SK-N-SH (cell line): ENCODE measurements at regions not wholly inside any gene's neighbourhood (a gene's known extent, or its start where the extent isn't known, plus 50 kb on each side); places are given as distances from the start of the nearest gene placed in this dataset.

Experiments
- CHD2 ChIP-seq: fragments of 150-350 bp; IDR thresholded peaks from 2 replicates; pipeline ENCODE4 v1.6.1; 2018; ENCODE audit warnings: low read length; ENCODE audit not compliant: partially characterized antibody
- EZH2phosphoT487 ChIP-seq: fragments of 200-600 bp; sonication (generic); IDR thresholded peaks from 2 replicates; pipeline ENCODE4 v1.6.1; 2017; ENCODE audit warnings: low read depth, mixed run types, mild to moderate bottlenecking, antibody characterized with exemption, moderate library complexity, borderline replicate concordance
- POLR2AphosphoS5 ChIP-seq: IDR thresholded peaks from 2 replicates; pipeline ENCODE4 v1.6.1; 2012; ENCODE audit warnings: low read depth, low read length
- RAD21 ChIP-seq: IDR thresholded peaks from 2 replicates; pipeline ENCODE4 v1.6.1; 2012; ENCODE audit warnings: mild to moderate bottlenecking, low read length
- RFX5 ChIP-seq: IDR thresholded peaks from 2 replicates; pipeline ENCODE4 v1.6.1; 2012; ENCODE audit warnings: mild to moderate bottlenecking, improper control_type of control experiment, low read length
- RXRA ChIP-seq: IDR thresholded peaks from 2 replicates; pipeline ENCODE4 v1.4.0; 2012; ENCODE audit warnings: low read depth, mild to moderate bottlenecking, borderline replicate concordance
- SMC3 ChIP-seq: IDR thresholded peaks from 2 replicates; pipeline ENCODE4 v1.6.1; 2012; ENCODE audit warnings: low read depth, low read length, improper control_type of control experiment
- TAF1 ChIP-seq: IDR thresholded peaks from 2 replicates; pipeline ENCODE4 v1.6.1; 2012; ENCODE audit warnings: low read depth, mild to moderate bottlenecking, low read length, moderate library complexity, borderline replicate concordance
- YY1 ChIP-seq: IDR thresholded peaks from 2 replicates; pipeline ENCODE4 v1.4.0; 2012; ENCODE audit warnings: low read depth, mild to moderate bottlenecking
- TF ChIP-seq, protein P1 (sequence below): fragments of 200-600 bp; sonication (generic); IDR thresholded peaks from 2 replicates; pipeline ENCODE4 v1.6.1; 2017; ENCODE audit warnings: antibody characterized with exemption, mild to moderate bottlenecking, moderate library complexity
- TF ChIP-seq, protein P2 (sequence below): IDR thresholded peaks from 2 replicates; pipeline ENCODE4 v1.6.1; 2012; ENCODE audit warnings: mild to moderate bottlenecking, low read depth, low read length, moderate library complexity
- TF ChIP-seq, protein P3 (sequence below): fragments of 150-350 bp; IDR thresholded peaks from 2 replicates; pipeline ENCODE4 v1.6.1; 2017; ENCODE audit warnings: antibody characterized with exemption, low read length, low read depth, borderline replicate concordance

DNA sequence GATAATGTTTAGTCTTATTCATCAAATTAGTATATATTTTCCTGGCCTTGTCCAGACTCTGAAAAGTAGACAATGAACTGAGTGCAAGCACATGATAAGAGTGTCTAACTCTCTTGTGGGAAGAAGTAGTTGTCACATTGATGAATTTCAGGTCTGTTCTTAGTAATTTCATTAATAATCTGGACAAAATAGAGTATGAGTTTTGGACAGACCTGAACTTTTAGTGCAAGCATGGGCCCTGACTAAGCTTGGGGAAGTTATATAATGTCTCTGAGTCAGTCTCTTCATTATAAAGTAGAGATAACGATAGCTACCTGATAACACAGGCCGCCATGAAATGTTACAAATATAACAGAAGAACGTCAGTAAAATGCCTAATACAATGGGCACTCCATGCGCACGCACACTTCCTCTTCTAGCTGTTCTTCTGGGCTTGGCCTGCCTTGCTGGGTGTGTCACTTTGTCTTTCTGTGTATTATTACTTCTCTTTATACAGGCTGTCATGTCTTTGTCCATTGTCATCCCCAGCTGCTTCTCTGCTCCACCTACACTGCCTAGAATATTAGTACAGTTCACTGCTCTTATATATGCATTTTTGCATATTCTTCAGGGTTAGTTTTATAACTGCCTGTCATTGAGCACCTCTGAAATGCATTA, 129.1 kb upstream of the HTR2A start:
- TF ChIP-seq, protein P1, sequence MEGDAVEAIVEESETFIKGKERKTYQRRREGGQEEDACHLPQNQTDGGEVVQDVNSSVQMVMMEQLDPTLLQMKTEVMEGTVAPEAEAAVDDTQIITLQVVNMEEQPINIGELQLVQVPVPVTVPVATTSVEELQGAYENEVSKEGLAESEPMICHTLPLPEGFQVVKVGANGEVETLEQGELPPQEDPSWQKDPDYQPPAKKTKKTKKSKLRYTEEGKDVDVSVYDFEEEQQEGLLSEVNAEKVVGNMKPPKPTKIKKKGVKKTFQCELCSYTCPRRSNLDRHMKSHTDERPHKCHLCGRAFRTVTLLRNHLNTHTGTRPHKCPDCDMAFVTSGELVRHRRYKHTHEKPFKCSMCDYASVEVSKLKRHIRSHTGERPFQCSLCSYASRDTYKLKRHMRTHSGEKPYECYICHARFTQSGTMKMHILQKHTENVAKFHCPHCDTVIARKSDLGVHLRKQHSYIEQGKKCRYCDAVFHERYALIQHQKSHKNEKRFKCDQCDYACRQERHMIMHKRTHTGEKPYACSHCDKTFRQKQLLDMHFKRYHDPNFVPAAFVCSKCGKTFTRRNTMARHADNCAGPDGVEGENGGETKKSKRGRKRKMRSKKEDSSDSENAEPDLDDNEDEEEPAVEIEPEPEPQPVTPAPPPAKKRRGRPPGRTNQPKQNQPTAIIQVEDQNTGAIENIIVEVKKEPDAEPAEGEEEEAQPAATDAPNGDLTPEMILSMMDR: no peak
- no peak for TF ChIP-seq RFX5
- TF ChIP-seq, protein P2, sequence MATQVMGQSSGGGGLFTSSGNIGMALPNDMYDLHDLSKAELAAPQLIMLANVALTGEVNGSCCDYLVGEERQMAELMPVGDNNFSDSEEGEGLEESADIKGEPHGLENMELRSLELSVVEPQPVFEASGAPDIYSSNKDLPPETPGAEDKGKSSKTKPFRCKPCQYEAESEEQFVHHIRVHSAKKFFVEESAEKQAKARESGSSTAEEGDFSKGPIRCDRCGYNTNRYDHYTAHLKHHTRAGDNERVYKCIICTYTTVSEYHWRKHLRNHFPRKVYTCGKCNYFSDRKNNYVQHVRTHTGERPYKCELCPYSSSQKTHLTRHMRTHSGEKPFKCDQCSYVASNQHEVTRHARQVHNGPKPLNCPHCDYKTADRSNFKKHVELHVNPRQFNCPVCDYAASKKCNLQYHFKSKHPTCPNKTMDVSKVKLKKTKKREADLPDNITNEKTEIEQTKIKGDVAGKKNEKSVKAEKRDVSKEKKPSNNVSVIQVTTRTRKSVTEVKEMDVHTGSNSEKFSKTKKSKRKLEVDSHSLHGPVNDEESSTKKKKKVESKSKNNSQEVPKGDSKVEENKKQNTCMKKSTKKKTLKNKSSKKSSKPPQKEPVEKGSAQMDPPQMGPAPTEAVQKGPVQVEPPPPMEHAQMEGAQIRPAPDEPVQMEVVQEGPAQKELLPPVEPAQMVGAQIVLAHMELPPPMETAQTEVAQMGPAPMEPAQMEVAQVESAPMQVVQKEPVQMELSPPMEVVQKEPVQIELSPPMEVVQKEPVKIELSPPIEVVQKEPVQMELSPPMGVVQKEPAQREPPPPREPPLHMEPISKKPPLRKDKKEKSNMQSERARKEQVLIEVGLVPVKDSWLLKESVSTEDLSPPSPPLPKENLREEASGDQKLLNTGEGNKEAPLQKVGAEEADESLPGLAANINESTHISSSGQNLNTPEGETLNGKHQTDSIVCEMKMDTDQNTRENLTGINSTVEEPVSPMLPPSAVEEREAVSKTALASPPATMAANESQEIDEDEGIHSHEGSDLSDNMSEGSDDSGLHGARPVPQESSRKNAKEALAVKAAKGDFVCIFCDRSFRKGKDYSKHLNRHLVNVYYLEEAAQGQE: no peak
- no peak for TF ChIP-seq TAF1
- TF ChIP-seq RAD21: no peak
- no peak for TF ChIP-seq POLR2AphosphoS5
- TF ChIP-seq, protein P3, sequence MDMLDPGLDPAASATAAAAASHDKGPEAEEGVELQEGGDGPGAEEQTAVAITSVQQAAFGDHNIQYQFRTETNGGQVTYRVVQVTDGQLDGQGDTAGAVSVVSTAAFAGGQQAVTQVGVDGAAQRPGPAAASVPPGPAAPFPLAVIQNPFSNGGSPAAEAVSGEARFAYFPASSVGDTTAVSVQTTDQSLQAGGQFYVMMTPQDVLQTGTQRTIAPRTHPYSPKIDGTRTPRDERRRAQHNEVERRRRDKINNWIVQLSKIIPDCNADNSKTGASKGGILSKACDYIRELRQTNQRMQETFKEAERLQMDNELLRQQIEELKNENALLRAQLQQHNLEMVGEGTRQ: no peak
- no peak for TF ChIP-seq SMC3
- no peak for TF ChIP-seq YY1
- no peak for TF ChIP-seq EZH2phosphoT487
- TF ChIP-seq CHD2: no peak
- TF ChIP-seq RXRA: no peak
